GM12878 (cell line): ENCODE measurements at regions not wholly inside any gene's neighbourhood (a gene's known extent, or its start where the extent isn't known, plus 50 kb on each side); places are given as distances from the start of the nearest gene placed in this dataset.

Source experiments
- CBX5 ChIP-seq: sonication (generic); IDR thresholded peaks from 2 replicates; pipeline ENCODE4 v1.6.1; 2016; ENCODE audit warnings: low read depth, moderate library complexity, mild to moderate bottlenecking, inconsistent platforms
- ESRRA ChIP-seq: IDR thresholded peaks from 2 replicates; pipeline ENCODE4 v1.6.1; 2012; ENCODE audit warnings: mild to moderate bottlenecking, low read length, improper control_type of control experiment
- HSF1 ChIP-seq: fragments of 150-350 bp; IDR thresholded peaks from 2 replicates; pipeline ENCODE4 v1.6.1; 2014; ENCODE audit warnings: mild to moderate bottlenecking, low read depth, low read length
- IKZF2 ChIP-seq, 2 experiments: fragments of 450-650 bp; IDR thresholded peaks; 2 replicates each; pipeline ENCODE4 v1.6.1; 2017; ENCODE audit warnings: mild to moderate bottlenecking in 2 of 2, moderate library complexity in 2 of 2
- RBBP5 ChIP-seq: fragments of 200-600 bp; sonication (generic); conservative IDR thresholded peaks from 2 replicates; pipeline ENCODE4 v1.6.1; 2016
- ZBED1 ChIP-seq: IDR thresholded peaks from 2 replicates; pipeline ENCODE4 v1.6.1; 2016; ENCODE audit warnings: borderline replicate concordance
- ZBTB33 ChIP-seq: fragments of 450-650 bp; IDR thresholded peaks from 2 replicates; pipeline ENCODE4 v1.6.1; 2017; ENCODE audit warnings: mild to moderate bottlenecking
- ZNF24 ChIP-seq: fragments of 450-650 bp; IDR thresholded peaks from 2 replicates; pipeline ENCODE4 v1.6.1; 2017; ENCODE audit warnings: antibody characterized with exemption, mild to moderate bottlenecking
- ZNF592 ChIP-seq: fragments of 450-650 bp; IDR thresholded peaks from 2 replicates; pipeline ENCODE4 v1.6.1; 2017; ENCODE audit warnings: mild to moderate bottlenecking, moderate library complexity

GRCh38 chr6:8750627-8751026 lies 315.3 kb upstream of the SLC35B3 start (continued):
- TF ChIP-seq ZNF592 (no peak), CBX5 (no peak), ZBED1 (no peak), RBBP5 (no peak), ESRRA (no peak), HSF1 (no peak), ZNF24 (no peak), ZBTB33 (no peak), IKZF2 (IDR thresholded peaks at IDR 0.05) (no peak)
